ENCODE measurements at regions not wholly inside any gene's neighbourhood (a gene's known extent, or its start where the extent isn't known, plus 50 kb on each side); places are given as distances from the start of the nearest gene placed in this dataset.

- no peak overlapping the region for H3K27ac ChIP-seq (ENCODE audit: insufficient read length, low read depth, low read length)
- H3K14ac ChIP-seq (ENCODE audit: insufficient read depth, low read length): no peak overlapping the region
- no CpG with 5 or more reads among the region's 2 CpGs for WGBS (ENCODE audit: extremely low coverage, insufficient read length, low lambda C conversion rate)
- H3K23ac ChIP-seq (ENCODE audit: insufficient read length, low read depth, low read length): no peak overlapping the region
- H2BK15ac ChIP-seq (ENCODE audit: low read depth, low read length): no peak overlapping the region
- H3K56ac ChIP-seq (ENCODE audit: insufficient read length, low read depth, low read length): no peak overlapping the region
- no peak overlapping the region for H3K4ac ChIP-seq (ENCODE audit: low read depth, low read length)
- H3K79me1 ChIP-seq (ENCODE audit: insufficient read depth, low read depth, low read length, poor library complexity, severe bottlenecking): no peaks in the 10 kb centered on the region
- H3K9ac ChIP-seq (ENCODE audit: extremely low read depth, insufficient read length, low read length): no peak overlapping the region
- H3K9me3 Mint-ChIP-seq: peaks cover 3 to 12% of the 10 kb centered on the region in 2 experiments; a peak in 4 of 5 replicates
- H2BK120ac ChIP-seq (ENCODE audit: low read depth, low read length, poor library complexity, severe bottlenecking): no peak overlapping the region
- H3K9me3 ChIP-seq (ENCODE audit: control insufficient read depth, low read depth, low read length): no peaks in the 10 kb centered on the region
- no peak overlapping the region for H3T11ph ChIP-seq (ENCODE audit: low read length)
- no peak overlapping the region for H4K5ac ChIP-seq (ENCODE audit: insufficient read length, low read depth, low read length)
- H2BK5ac ChIP-seq (ENCODE audit: insufficient read length, low read length): no peak overlapping the region
- no peak overlapping the region for H2BK20ac ChIP-seq (ENCODE audit: low read depth, low read length, poor library complexity, severe bottlenecking)
- H3K4me1 ChIP-seq (ENCODE audit: insufficient read depth, low read length): no peaks in the 10 kb centered on the region
- no peak overlapping the region for H3K18ac ChIP-seq (ENCODE audit: insufficient read length, low read depth, low read length)
- H4K8ac ChIP-seq (replicated peaks; ENCODE audit: insufficient read length, low read depth, low read length): no peak overlapping the region
- H3K4me1 Mint-ChIP-seq: peaks cover 2 to 10% of the 10 kb centered on the region in 2 experiments; a peak in 3 of 4 replicates
- no peak overlapping the region for H2BK12ac ChIP-seq (ENCODE audit: insufficient read length, low read depth, low read length)
- H4K91ac ChIP-seq (ENCODE audit: insufficient read length, low read depth, low read length): no peak overlapping the region
- no peak overlapping the region for H3K27ac Mint-ChIP-seq
- DNase-seq: no peak
- H3K4me2 ChIP-seq (ENCODE audit: insufficient read depth, insufficient read length, low read length): no peak overlapping the region
- H3K79me2 ChIP-seq (ENCODE audit: insufficient read depth, low read length): no peaks in the 10 kb centered on the region
- no peak overlapping the region for H2AK5ac ChIP-seq (ENCODE audit: insufficient read length, low read length)
- no peak overlapping the region for H2AFZ ChIP-seq (ENCODE audit: low read length)
- H3K23me2 ChIP-seq (ENCODE audit: insufficient read length, low read depth, low read length, poor library complexity, severe bottlenecking): no peaks in the 10 kb centered on the region
- H3K36me3 Mint-ChIP-seq (ENCODE audit: insufficient read depth in 1 of 3, low read depth in 3 of 3): peaks cover 2 to 13% (median 2%) of the 10 kb centered on the region in 3 experiments; a peak in 2 of 7 replicates
- no peaks in the 10 kb centered on the region for H4K20me1 ChIP-seq (ENCODE audit: control insufficient read depth, insufficient read depth, insufficient read length)
- no peaks in the 10 kb centered on the region for H3K27me3 Mint-ChIP-seq (ENCODE audit: low read depth)
- H3K27me3 ChIP-seq (ENCODE audit: insufficient read depth, low read length): no peaks in the 10 kb centered on the region
- H3K4me3 Mint-ChIP-seq: no peak overlapping the region
- TF ChIP-seq, protein P1, sequence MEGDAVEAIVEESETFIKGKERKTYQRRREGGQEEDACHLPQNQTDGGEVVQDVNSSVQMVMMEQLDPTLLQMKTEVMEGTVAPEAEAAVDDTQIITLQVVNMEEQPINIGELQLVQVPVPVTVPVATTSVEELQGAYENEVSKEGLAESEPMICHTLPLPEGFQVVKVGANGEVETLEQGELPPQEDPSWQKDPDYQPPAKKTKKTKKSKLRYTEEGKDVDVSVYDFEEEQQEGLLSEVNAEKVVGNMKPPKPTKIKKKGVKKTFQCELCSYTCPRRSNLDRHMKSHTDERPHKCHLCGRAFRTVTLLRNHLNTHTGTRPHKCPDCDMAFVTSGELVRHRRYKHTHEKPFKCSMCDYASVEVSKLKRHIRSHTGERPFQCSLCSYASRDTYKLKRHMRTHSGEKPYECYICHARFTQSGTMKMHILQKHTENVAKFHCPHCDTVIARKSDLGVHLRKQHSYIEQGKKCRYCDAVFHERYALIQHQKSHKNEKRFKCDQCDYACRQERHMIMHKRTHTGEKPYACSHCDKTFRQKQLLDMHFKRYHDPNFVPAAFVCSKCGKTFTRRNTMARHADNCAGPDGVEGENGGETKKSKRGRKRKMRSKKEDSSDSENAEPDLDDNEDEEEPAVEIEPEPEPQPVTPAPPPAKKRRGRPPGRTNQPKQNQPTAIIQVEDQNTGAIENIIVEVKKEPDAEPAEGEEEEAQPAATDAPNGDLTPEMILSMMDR (conservative IDR thresholded peaks at IDR 0.05): no peak
Observed at GRCh38 chr5:124195411-124195810, 551.0 kb downstream of the ZNF608 start.
